Neural cell (in vitro differentiated cells): ENCODE measurements at regions not wholly inside any gene's neighbourhood (a gene's known extent, or its start where the extent isn't known, plus 50 kb on each side); places are given as distances from the start of the nearest gene placed in this dataset.

Source experiments
- EP300 ChIP-seq: fragments of 450-650 bp; conservative IDR thresholded peaks from 2 replicates; pipeline ENCODE4 v1.6.1; 2014; ENCODE audit warnings: antibody characterized with exemption, mild to moderate bottlenecking, moderate library complexity; ENCODE audit not compliant: poor library complexity, severe bottlenecking
- POLR2AphosphoS5 ChIP-seq: IDR thresholded peaks from 2 replicates; pipeline ENCODE4 v1.6.1; 2012
- RAD21 ChIP-seq: fragments of 450-650 bp; conservative IDR thresholded peaks from 2 replicates; pipeline ENCODE4 v1.6.1; 2014; ENCODE audit warnings: antibody characterized with exemption, mild to moderate bottlenecking, moderate library complexity
- REST ChIP-seq: IDR thresholded peaks from 2 replicates; pipeline ENCODE4 v1.6.1; 2012; ENCODE audit warnings: borderline replicate concordance
- TF ChIP-seq, protein P1 (sequence below): fragments of 450-650 bp; IDR thresholded peaks from 2 replicates; pipeline ENCODE4 v1.5.1; 2014; ENCODE audit warnings: antibody characterized with exemption, mild to moderate bottlenecking, moderate library complexity; ENCODE audit not compliant: poor library complexity, severe bottlenecking

DNA sequence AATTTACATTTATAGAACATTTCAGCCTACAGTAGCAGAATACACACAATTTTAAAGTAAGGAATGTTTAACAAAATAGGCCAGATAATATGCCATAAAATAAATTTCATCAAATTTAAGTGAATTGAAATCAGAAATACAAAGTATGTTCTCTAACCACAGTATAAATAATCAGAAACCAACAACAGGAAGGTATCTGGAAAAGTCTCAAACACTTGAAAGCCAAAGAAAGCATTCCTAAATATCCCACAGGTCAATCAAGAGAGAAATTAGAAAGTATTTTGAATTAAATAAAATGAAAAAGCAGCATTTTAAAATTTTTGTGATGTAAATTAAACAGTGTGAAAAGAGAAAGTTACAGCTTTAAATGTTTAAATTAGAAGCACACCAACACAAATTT is 899.2 kb downstream of the PDHA2 start:
- TF ChIP-seq, protein P1, sequence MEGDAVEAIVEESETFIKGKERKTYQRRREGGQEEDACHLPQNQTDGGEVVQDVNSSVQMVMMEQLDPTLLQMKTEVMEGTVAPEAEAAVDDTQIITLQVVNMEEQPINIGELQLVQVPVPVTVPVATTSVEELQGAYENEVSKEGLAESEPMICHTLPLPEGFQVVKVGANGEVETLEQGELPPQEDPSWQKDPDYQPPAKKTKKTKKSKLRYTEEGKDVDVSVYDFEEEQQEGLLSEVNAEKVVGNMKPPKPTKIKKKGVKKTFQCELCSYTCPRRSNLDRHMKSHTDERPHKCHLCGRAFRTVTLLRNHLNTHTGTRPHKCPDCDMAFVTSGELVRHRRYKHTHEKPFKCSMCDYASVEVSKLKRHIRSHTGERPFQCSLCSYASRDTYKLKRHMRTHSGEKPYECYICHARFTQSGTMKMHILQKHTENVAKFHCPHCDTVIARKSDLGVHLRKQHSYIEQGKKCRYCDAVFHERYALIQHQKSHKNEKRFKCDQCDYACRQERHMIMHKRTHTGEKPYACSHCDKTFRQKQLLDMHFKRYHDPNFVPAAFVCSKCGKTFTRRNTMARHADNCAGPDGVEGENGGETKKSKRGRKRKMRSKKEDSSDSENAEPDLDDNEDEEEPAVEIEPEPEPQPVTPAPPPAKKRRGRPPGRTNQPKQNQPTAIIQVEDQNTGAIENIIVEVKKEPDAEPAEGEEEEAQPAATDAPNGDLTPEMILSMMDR = no peak
- TF ChIP-seq REST (no peak), POLR2AphosphoS5 (no peak), RAD21 (no peak), EP300 (no peak)
